ENCODE measurements at regions not wholly inside any gene's neighbourhood (a gene's known extent, or its start where the extent isn't known, plus 50 kb on each side); places are given as distances from the start of the nearest gene placed in this dataset.

DNA sequence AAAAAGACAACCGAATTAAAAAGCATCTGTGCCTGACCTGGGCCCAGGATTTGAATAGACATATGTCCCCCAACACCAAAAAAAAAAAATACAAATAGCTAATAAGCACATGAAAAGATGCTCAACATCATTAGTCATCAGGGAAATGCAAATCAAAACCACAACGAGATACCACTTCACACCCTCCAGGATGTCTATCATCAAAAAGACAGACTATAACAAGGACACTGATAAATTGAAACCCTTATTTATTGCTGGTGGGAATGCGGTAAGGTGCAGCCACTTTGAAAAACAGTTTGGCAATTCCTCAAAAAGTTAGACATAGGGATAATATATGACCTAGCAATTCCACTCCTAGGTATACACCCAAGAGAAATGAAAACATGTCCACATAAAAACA lies 72.3 kb upstream of the CAMK1G start:
- no peak overlapping the region for H3K9ac ChIP-seq (ENCODE audit: low read length in 5 of 5)
- peaks cover 0 to 8% (median 0%) of the 10 kb centered on the region in 5 donors for H3K27me3 ChIP-seq (ENCODE audit: control insufficient read depth in 5 of 5, insufficient read depth in 4 of 5, low read length in 5 of 5)
- no peaks in the 10 kb centered on the region for H3K36me3 ChIP-seq (ENCODE audit: control insufficient read depth in 5 of 5, insufficient read depth in 5 of 5, low read length in 5 of 5)
- no peak overlapping the region for H3K4me3 ChIP-seq (ENCODE audit: low read depth in 1 of 5, low read length in 5 of 5)
- no peak overlapping the region for H3K27ac ChIP-seq (ENCODE audit: low read depth, low read length)
- H3K9me3 ChIP-seq (ENCODE audit: control insufficient read depth in 5 of 5, low read length in 5 of 5), result peaks cover 0 to 4% (median 0%) of the 10 kb centered on the region in 5 donors
- no peaks in the 10 kb centered on the region for H3K4me1 ChIP-seq (ENCODE audit: control insufficient read depth in 5 of 5, insufficient read depth in 5 of 5, low read length in 5 of 5)

DNA sequence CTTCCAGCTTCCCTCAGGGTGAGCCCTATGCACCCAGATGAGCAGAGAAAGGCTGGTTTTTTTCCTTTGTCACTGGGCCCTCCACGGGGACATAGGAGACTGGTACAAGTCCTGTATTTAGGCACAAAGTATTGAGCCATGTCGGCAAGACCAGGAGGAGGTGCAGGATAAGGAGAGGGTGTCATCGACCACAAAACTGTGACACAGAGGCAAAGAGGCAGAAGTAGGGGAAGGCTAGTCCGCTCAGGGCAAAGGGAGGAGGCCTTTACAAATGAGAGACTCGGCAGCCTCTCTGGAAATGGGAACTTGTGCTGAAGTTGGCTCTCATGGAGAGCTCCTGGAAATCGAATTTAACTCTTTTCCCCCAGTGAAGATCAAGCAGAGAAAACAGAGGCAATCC lies 70.7 kb upstream of the CAMK1G start:
- H3K36me3 ChIP-seq (ENCODE audit: control insufficient read depth in 5 of 5, insufficient read depth in 5 of 5, low read length in 5 of 5), result no peaks in the 10 kb centered on the region
- no peak overlapping the region for H3K9ac ChIP-seq (ENCODE audit: low read length in 5 of 5)
- H3K4me3 ChIP-seq (ENCODE audit: low read depth in 1 of 5, low read length in 5 of 5), result no peak overlapping the region
- no peaks in the 10 kb centered on the region for H3K4me1 ChIP-seq (ENCODE audit: control insufficient read depth in 5 of 5, insufficient read depth in 5 of 5, low read length in 5 of 5)
- H3K27me3 ChIP-seq (ENCODE audit: control insufficient read depth in 5 of 5, insufficient read depth in 4 of 5, low read length in 5 of 5), result peaks cover 0 to 8% (median 0%) of the 10 kb centered on the region in 5 donors
- H3K9me3 ChIP-seq (ENCODE audit: control insufficient read depth in 5 of 5, low read length in 5 of 5), result peaks cover 0 to 4% (median 0%) of the 10 kb centered on the region in 5 donors
- no peak overlapping the region for H3K27ac ChIP-seq (ENCODE audit: low read depth, low read length)

DNA sequence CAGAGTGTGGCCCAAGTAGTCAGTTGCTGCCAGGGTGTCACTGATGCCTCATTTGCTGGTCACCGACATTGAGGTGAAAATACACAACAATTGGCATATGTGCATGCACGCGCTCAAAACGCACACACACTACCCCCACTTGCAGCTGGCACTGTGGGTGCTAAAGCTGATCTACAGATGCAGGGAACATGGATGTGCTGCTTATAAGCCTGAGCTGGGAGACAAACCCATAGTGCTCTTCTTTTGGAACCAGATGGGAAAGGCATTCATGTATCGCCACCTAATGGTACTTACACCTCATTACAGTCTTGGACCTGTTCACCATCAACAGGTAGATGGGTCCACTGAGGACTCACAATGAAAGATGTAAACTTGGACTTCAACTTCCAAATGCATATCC lies 70.3 kb upstream of the CAMK1G start:
- Histone ChIP-seq H3K9me3 (ENCODE audit: control insufficient read depth in 5 of 5, low read length in 5 of 5) (peaks cover 0 to 4% (median 0%) of the 10 kb centered on the region in 5 donors), H3K4me3 (ENCODE audit: low read depth in 1 of 5, low read length in 5 of 5) (no peak overlapping the region)

DNA sequence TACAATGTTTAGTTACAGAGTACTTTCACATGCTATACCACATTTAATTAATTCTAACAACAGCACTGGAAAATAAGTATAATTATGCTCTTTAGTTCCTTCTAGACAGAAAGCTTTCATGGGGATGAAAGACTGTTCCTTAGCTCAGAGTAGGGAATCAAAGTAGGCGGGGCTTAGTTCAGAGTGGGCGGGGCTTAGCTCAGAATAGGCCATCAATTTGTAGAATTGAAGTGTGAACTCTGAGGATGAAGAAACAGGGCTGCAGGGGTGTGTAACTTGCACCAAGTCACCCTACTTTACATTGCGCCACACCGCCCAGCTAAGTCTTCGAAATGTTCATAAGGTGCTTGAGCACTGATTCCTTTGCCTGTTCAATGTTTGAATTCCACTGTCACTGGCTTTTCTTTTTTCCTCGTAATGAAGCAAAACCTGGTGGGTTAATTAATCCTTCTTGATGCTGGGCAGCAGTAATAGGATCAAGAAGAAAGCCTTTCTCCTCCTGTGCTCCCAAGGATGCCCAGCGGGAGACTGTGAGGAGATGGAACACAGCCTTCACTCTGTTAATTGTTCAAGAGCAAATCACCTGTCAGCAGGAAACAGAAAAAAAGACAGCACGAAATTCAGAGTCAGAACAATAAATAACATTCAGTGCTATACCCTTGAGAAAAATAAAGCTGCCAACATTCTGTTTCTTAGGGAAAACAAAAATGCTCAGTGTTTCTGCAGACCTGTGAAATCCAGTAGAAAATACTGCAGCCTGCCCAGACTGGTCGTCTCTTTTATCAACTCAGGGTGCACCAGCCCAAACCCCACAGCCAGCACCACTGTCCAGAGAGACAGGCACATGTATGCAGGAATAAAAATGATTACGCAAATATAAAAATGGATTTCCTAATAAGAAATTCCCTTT lies 66.5 kb upstream of the CAMK1G start:
- Histone ChIP-seq H3K9me3 (ENCODE audit: control insufficient read depth in 5 of 5, low read length in 5 of 5) (peaks cover 0 to 2% (median 0%) of the 10 kb centered on the region in 5 donors), H3K9ac (ENCODE audit: low read length in 5 of 5) (no peak overlapping the region), H3K36me3 (ENCODE audit: control insufficient read depth in 5 of 5, insufficient read depth in 5 of 5, low read length in 5 of 5) (no peaks in the 10 kb centered on the region), H3K4me1 (ENCODE audit: control insufficient read depth in 5 of 5, insufficient read depth in 5 of 5, low read length in 5 of 5) (no peaks in the 10 kb centered on the region), H3K27ac (ENCODE audit: low read depth, low read length) (no peak overlapping the region), H3K27me3 (ENCODE audit: control insufficient read depth in 5 of 5, insufficient read depth in 4 of 5, low read length in 5 of 5) (peaks cover 0 to 5% (median 0%) of the 10 kb centered on the region in 5 donors), H3K4me3 (ENCODE audit: low read depth in 1 of 5, low read length in 5 of 5) (no peak overlapping the region)

More for the DNA sequence above, 70.3 kb upstream of the CAMK1G start:
- no peaks in the 10 kb centered on the region for H3K36me3 ChIP-seq (ENCODE audit: control insufficient read depth in 5 of 5, insufficient read depth in 5 of 5, low read length in 5 of 5)
- H3K4me1 ChIP-seq (ENCODE audit: control insufficient read depth in 5 of 5, insufficient read depth in 5 of 5, low read length in 5 of 5), result no peaks in the 10 kb centered on the region
- no peak overlapping the region for H3K9ac ChIP-seq (ENCODE audit: low read length in 5 of 5)
- no peak overlapping the region for H3K27ac ChIP-seq (ENCODE audit: low read depth, low read length)
- H3K27me3 ChIP-seq (ENCODE audit: control insufficient read depth in 5 of 5, insufficient read depth in 4 of 5, low read length in 5 of 5), result peaks cover 0 to 8% (median 0%) of the 10 kb centered on the region in 5 donors

DNA sequence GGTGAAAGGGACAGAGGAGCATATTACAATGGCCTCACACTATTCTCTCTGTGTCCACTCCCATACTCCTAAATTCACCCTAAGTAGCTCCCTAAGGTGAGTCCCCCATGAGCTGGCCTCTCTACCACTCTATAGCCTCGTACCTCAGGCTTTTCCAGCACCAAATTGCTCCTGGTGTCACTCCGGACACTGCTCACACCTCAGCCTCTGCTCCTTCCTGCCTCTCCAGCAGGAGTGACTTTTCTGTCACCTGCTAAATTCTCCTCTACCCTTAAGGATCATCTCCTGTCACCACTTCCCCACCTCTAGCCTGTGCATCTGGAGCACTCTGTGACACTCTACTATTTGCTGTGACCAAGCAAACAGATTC lies 65.8 kb upstream of the CAMK1G start:
- Histone ChIP-seq H3K27ac (ENCODE audit: low read depth, low read length) (no peak overlapping the region), H3K36me3 (ENCODE audit: control insufficient read depth in 5 of 5, insufficient read depth in 5 of 5, low read length in 5 of 5) (no peaks in the 10 kb centered on the region), H3K4me1 (ENCODE audit: control insufficient read depth in 5 of 5, insufficient read depth in 5 of 5, low read length in 5 of 5) (no peaks in the 10 kb centered on the region), H3K4me3 (ENCODE audit: low read depth in 1 of 5, low read length in 5 of 5) (no peak overlapping the region), H3K9ac (ENCODE audit: low read length in 5 of 5) (no peak overlapping the region), H3K9me3 (ENCODE audit: control insufficient read depth in 5 of 5, low read length in 5 of 5) (no peaks in the 10 kb centered on the region), H3K27me3 (ENCODE audit: control insufficient read depth in 5 of 5, insufficient read depth in 4 of 5, low read length in 5 of 5) (peaks cover 0 to 5% (median 0%) of the 10 kb centered on the region in 5 donors)

DNA sequence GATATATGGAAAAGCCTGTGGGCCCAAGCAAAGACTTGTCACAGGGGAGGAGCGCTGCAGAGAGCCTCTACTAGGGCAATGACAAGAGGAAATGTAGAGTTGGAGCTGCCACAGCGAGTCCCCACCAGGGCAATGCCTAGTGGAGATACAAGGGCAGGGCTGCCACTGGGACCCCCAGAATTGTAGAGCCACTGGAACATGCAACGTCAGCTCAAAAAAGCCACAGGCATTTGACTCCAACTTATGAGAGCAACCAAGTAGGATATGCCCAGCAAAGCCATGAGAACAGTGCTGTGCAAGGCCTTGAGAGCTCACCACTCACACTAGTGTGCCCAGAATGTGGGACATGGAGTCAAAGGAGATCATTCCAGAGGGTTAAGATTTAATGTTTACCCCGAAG lies 63.7 kb upstream of the CAMK1G start:
- Histone ChIP-seq H3K27ac (ENCODE audit: low read depth, low read length) (no peak overlapping the region), H3K9ac (ENCODE audit: low read length in 5 of 5) (no peak overlapping the region), H3K36me3 (ENCODE audit: control insufficient read depth in 5 of 5, insufficient read depth in 5 of 5, low read length in 5 of 5) (no peaks in the 10 kb centered on the region), H3K27me3 (ENCODE audit: control insufficient read depth in 5 of 5, insufficient read depth in 4 of 5, low read length in 5 of 5) (peaks cover 0 to 5% (median 0%) of the 10 kb centered on the region in 5 donors), H3K4me3 (ENCODE audit: low read depth in 1 of 5, low read length in 5 of 5) (no peak overlapping the region), H3K9me3 (ENCODE audit: control insufficient read depth in 5 of 5, low read length in 5 of 5) (no peaks in the 10 kb centered on the region), H3K4me1 (ENCODE audit: control insufficient read depth in 5 of 5, insufficient read depth in 5 of 5, low read length in 5 of 5) (no peaks in the 10 kb centered on the region)

DNA sequence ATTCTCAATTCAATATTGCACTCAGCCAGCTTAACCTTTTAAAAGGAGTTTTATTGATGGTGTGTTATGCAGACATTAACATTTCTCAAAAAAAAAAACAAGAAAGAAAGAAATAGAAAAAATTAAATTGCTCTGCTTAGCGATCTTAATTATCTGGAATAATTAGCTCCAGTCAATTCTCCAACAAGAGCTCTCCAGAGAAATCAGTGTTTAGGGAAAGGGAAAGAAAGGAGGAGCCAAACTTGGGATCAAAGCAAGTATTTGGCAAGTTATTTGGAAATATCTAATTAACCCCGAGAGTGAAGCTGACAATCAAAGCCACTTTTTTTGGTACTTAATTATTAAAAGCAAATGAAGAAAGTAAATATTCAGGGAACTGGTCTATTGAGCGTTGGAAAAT lies 60.7 kb upstream of the CAMK1G start:
- Histone ChIP-seq H3K27ac (ENCODE audit: low read depth, low read length) (no peak overlapping the region), H3K4me1 (ENCODE audit: control insufficient read depth in 5 of 5, insufficient read depth in 5 of 5, low read length in 5 of 5) (no peaks in the 10 kb centered on the region), H3K4me3 (ENCODE audit: low read depth in 1 of 5, low read length in 5 of 5) (no peak overlapping the region), H3K36me3 (ENCODE audit: control insufficient read depth in 5 of 5, insufficient read depth in 5 of 5, low read length in 5 of 5) (no peaks in the 10 kb centered on the region), H3K27me3 (ENCODE audit: control insufficient read depth in 5 of 5, insufficient read depth in 4 of 5, low read length in 5 of 5) (peaks cover 0 to 2% (median 0%) of the 10 kb centered on the region in 5 donors), H3K9me3 (ENCODE audit: control insufficient read depth in 5 of 5, low read length in 5 of 5) (no peaks in the 10 kb centered on the region), H3K9ac (ENCODE audit: low read length in 5 of 5) (no peak overlapping the region)

DNA sequence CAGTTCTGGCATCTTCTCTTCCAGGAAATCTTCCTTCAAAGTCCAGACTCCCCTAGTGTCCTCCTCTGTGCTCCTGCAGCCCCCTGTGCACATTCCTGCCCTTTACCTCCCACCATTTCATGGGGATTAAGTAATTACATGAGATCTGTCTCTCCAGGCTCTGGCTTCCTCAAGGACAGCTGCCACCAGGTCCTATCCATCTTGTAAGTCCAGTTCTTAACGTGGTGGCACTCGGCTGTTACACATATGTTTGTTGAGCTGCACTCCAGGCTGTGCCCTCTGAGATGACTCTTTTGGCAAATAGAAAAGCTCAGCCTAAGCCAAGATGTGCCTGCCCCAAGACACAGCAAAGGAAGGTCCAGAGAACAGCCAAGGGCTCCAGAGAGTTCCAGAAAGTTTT lies 57.4 kb upstream of the CAMK1G start:
- no peaks in the 10 kb centered on the region for H3K4me1 ChIP-seq (ENCODE audit: control insufficient read depth in 5 of 5, insufficient read depth in 5 of 5, low read length in 5 of 5)
- no peaks in the 10 kb centered on the region for H3K9me3 ChIP-seq (ENCODE audit: control insufficient read depth in 5 of 5, low read length in 5 of 5)
- peaks cover 0 to 6% (median 0%) of the 10 kb centered on the region in 5 donors for H3K27me3 ChIP-seq (ENCODE audit: control insufficient read depth in 5 of 5, insufficient read depth in 4 of 5, low read length in 5 of 5)
- no peak overlapping the region for H3K9ac ChIP-seq (ENCODE audit: low read length in 5 of 5)
- no peak overlapping the region for H3K4me3 ChIP-seq (ENCODE audit: low read depth in 1 of 5, low read length in 5 of 5)
- no peaks in the 10 kb centered on the region for H3K36me3 ChIP-seq (ENCODE audit: control insufficient read depth in 5 of 5, insufficient read depth in 5 of 5, low read length in 5 of 5)
- no peak overlapping the region for H3K27ac ChIP-seq (ENCODE audit: low read depth, low read length)

DNA sequence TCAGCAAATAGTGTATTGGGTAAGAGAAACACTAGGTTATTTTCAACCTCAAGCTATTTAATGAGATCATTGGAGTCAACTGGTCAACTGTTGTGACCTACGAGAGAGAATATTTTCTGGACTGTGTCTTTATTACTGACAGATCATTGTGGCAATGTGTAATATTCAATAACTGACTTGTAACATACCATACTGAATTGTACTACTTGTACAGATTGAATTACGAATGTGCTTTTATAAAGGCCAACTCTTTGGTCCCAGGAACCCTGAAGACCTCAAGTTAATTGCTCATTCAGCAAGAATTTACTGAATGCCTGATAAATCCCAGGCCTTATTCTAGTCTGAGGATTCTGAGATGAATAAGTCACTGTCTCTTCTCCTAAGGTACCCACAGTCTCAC lies 56.1 kb upstream of the CAMK1G start:
- no peak overlapping the region for H3K27ac ChIP-seq (ENCODE audit: low read depth, low read length)
- no peaks in the 10 kb centered on the region for H3K4me1 ChIP-seq (ENCODE audit: control insufficient read depth in 5 of 5, insufficient read depth in 5 of 5, low read length in 5 of 5)
- H3K4me3 ChIP-seq (ENCODE audit: low read depth in 1 of 5, low read length in 5 of 5), result no peak overlapping the region
- no peaks in the 10 kb centered on the region for H3K9me3 ChIP-seq (ENCODE audit: control insufficient read depth in 5 of 5, low read length in 5 of 5)
- peaks cover 0 to 3% (median 0%) of the 10 kb centered on the region in 5 donors for H3K27me3 ChIP-seq (ENCODE audit: control insufficient read depth in 5 of 5, insufficient read depth in 4 of 5, low read length in 5 of 5)
- no peaks in the 10 kb centered on the region for H3K36me3 ChIP-seq (ENCODE audit: control insufficient read depth in 5 of 5, insufficient read depth in 5 of 5, low read length in 5 of 5)
- no peak overlapping the region for H3K9ac ChIP-seq (ENCODE audit: low read length in 5 of 5)

DNA sequence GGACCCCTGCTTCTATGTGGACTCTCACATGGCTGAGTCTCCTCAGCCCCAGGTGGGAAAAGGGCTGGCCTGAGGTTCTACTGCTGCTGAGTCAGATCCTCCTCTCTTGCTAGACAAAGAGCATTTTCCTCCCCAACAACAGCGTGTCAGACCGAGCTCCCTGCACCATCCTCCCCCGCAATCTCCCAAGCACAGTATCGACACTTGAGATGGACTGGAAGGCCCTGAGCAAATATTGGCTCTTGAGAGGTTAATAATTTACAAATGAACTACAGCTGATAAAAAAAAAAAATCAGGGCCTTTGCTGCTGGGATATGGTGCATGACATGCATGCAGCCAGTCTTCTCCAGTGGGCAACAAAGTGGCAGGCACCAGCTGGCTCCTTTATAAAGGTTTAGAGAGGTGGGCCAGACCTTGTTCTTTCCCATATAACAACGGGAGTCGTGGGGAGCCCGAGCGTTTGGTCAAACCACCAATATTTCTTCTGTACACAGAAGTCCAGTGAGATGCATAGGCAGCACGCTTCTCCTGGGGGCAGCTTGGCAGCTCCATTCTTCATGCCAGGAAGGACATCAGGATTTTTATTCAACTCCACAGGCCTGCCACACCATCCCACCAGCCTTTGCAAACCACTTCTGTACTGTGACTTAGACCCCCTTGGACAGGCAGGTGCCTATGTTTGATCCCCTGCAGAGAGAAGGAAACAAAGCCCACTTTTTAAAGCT lies 55.4 kb upstream of the CAMK1G start:
- Histone ChIP-seq H3K27ac (ENCODE audit: low read depth, low read length) (no peak overlapping the region), H3K36me3 (ENCODE audit: control insufficient read depth in 5 of 5, insufficient read depth in 5 of 5, low read length in 5 of 5) (no peaks in the 10 kb centered on the region), H3K9me3 (ENCODE audit: control insufficient read depth in 5 of 5, low read length in 5 of 5) (no peaks in the 10 kb centered on the region), H3K27me3 (ENCODE audit: control insufficient read depth in 5 of 5, insufficient read depth in 4 of 5, low read length in 5 of 5) (peaks cover 0 to 3% (median 0%) of the 10 kb centered on the region in 5 donors), H3K4me1 (ENCODE audit: control insufficient read depth in 5 of 5, insufficient read depth in 5 of 5, low read length in 5 of 5) (no peaks in the 10 kb centered on the region), H3K4me3 (ENCODE audit: low read depth in 1 of 5, low read length in 5 of 5) (no peak overlapping the region), H3K9ac (ENCODE audit: low read length in 5 of 5) (no peak overlapping the region)
